SJCRH30 (cell line): ENCODE measurements at regions not wholly inside any gene's neighbourhood (a gene's known extent, or its start where the extent isn't known, plus 50 kb on each side); places are given as distances from the start of the nearest gene placed in this dataset.

ENCODE experiments used
- DNase-seq, 2 experiments: peaks; one replicate each; pipeline ENCODE4 v3.0.0-alpha.2; 2015 to 2020
- H3K27ac ChIP-seq: fragments of 250-450 bp; sonication (Bioruptor Pico); 2 replicates; pipeline ENCODE4 v1.5.1; 2020; ENCODE audit warnings: mild to moderate bottlenecking, moderate library complexity
- H3K27me3 ChIP-seq: fragments of 250-450 bp; sonication (Bioruptor Pico); 2 replicates; pipeline ENCODE4 v1.5.1; 2020; ENCODE audit warnings: mild to moderate bottlenecking, moderate library complexity
- H3K36me3 ChIP-seq: fragments of 250-450 bp; sonication (Bioruptor Pico); 2 replicates; pipeline ENCODE4 v1.5.1; 2020; ENCODE audit warnings: mild to moderate bottlenecking, moderate library complexity
- H3K4me1 ChIP-seq: fragments of 250-450 bp; sonication (Bioruptor Pico); 2 replicates; pipeline ENCODE4 v1.5.1; 2020; ENCODE audit warnings: mild to moderate bottlenecking, moderate library complexity
- H3K4me3 ChIP-seq: fragments of 250-450 bp; sonication (Bioruptor Pico); 2 replicates; pipeline ENCODE4 v1.5.1; 2020; ENCODE audit warnings: mild to moderate bottlenecking, moderate library complexity
- H3K9me3 ChIP-seq: fragments of 250-450 bp; sonication (Bioruptor Pico); replicated peaks from 2 replicates; pipeline ENCODE4 v1.5.1; 2020; ENCODE audit warnings: mild to moderate bottlenecking, moderate library complexity

- Histone ChIP-seq H3K27me3 (no peaks in the 10 kb centered on the region), H3K4me1 (no peaks in the 10 kb centered on the region), H3K4me3 (no peak overlapping the region), H3K9me3 (no peaks in the 10 kb centered on the region), H3K36me3 (no peaks in the 10 kb centered on the region), H3K27ac (no peak overlapping the region)
- no peak for DNase-seq
Measured at GRCh38 chr18:27619906-27620305, 434.8 kb upstream of the CHST9 start.

GRCh38 chr18:27619090-27619772 lies 434.1 kb upstream of the CHST9 start:
- H3K4me1 ChIP-seq = no peaks in the 10 kb centered on the region
- no peak overlapping the region for H3K4me3 ChIP-seq
- no peak overlapping the region for H3K27ac ChIP-seq
- DNase-seq = no peak
- no peaks in the 10 kb centered on the region for H3K27me3 ChIP-seq
- no peaks in the 10 kb centered on the region for H3K36me3 ChIP-seq
- no peaks in the 10 kb centered on the region for H3K9me3 ChIP-seq

GRCh38 chr18:27616324-27616723 lies 431.2 kb upstream of the CHST9 start:
- Histone ChIP-seq H3K27ac (no peak overlapping the region), H3K4me3 (no peak overlapping the region), H3K36me3 (no peaks in the 10 kb centered on the region), H3K4me1 (no peaks in the 10 kb centered on the region), H3K9me3 (no peaks in the 10 kb centered on the region), H3K27me3 (no peaks in the 10 kb centered on the region)
- no peak for DNase-seq

- Histone ChIP-seq H3K4me1 (no peaks in the 10 kb centered on the region), H3K36me3 (no peaks in the 10 kb centered on the region), H3K9me3 (no peaks in the 10 kb centered on the region), H3K4me3 (no peak overlapping the region), H3K27ac (no peak overlapping the region), H3K27me3 (no peaks in the 10 kb centered on the region)
- DNase-seq = no peak
Measured at GRCh38 chr18:27614951-27615844, 430.1 kb upstream of the CHST9 start.

- Histone ChIP-seq H3K4me3 (no peak overlapping the region), H3K27ac (no peak overlapping the region), H3K27me3 (no peaks in the 10 kb centered on the region)
Measured at GRCh38 chr18:27609221-27609620, 424.1 kb upstream of the CHST9 start.

GRCh38 chr18:27608742-27609141 lies 423.6 kb upstream of the CHST9 start:
- H3K9me3 ChIP-seq = no peaks in the 10 kb centered on the region
- H3K27me3 ChIP-seq = no peaks in the 10 kb centered on the region
- no peak for DNase-seq
- no peaks in the 10 kb centered on the region for H3K36me3 ChIP-seq
- H3K4me1 ChIP-seq = no peaks in the 10 kb centered on the region
- H3K4me3 ChIP-seq = no peak overlapping the region
- no peak overlapping the region for H3K27ac ChIP-seq

More at GRCh38 chr18:27609221-27609620, 424.1 kb upstream of the CHST9 start:
- no peaks in the 10 kb centered on the region for H3K4me1 ChIP-seq
- DNase-seq = no peak
- H3K9me3 ChIP-seq = no peaks in the 10 kb centered on the region
- H3K36me3 ChIP-seq = no peaks in the 10 kb centered on the region

GRCh38 chr18:27608174-27608573 lies 423.1 kb upstream of the CHST9 start:
- DNase-seq = no peak
- no peaks in the 10 kb centered on the region for H3K9me3 ChIP-seq

GRCh38 chr18:27606741-27607140 lies 421.6 kb upstream of the CHST9 start:
- Histone ChIP-seq H3K9me3 (no peaks in the 10 kb centered on the region), H3K27ac (no peak overlapping the region), H3K4me3 (no peak overlapping the region), H3K27me3 (no peaks in the 10 kb centered on the region), H3K4me1 (no peaks in the 10 kb centered on the region), H3K36me3 (no peaks in the 10 kb centered on the region)
- DNase-seq = no peak

More at GRCh38 chr18:27608174-27608573, 423.1 kb upstream of the CHST9 start:
- H3K36me3 ChIP-seq = no peaks in the 10 kb centered on the region
- no peaks in the 10 kb centered on the region for H3K27me3 ChIP-seq
- H3K27ac ChIP-seq = no peak overlapping the region
- H3K4me3 ChIP-seq = no peak overlapping the region
- H3K4me1 ChIP-seq = no peaks in the 10 kb centered on the region

GRCh38 chr18:27605107-27605834 lies 420.2 kb upstream of the CHST9 start:
- Histone ChIP-seq H3K36me3 (no peaks in the 10 kb centered on the region), H3K4me3 (no peak overlapping the region), H3K4me1 (no peaks in the 10 kb centered on the region), H3K27me3 (no peaks in the 10 kb centered on the region), H3K27ac (no peak overlapping the region), H3K9me3 (no peaks in the 10 kb centered on the region)
- DNase-seq = peak; percentile 24 to 72

- Histone ChIP-seq H3K4me3 (no peak overlapping the region), H3K27ac (no peak overlapping the region), H3K9me3 (no peaks in the 10 kb centered on the region), H3K4me1 (no peaks in the 10 kb centered on the region), H3K27me3 (no peaks in the 10 kb centered on the region), H3K36me3 (no peaks in the 10 kb centered on the region)
- no peak for DNase-seq
Measured at GRCh38 chr18:27604583-27604982, 419.5 kb upstream of the CHST9 start.

GRCh38 chr18:27602092-27602491 lies 417.0 kb upstream of the CHST9 start:
- Histone ChIP-seq H3K27ac (no peak overlapping the region), H3K4me1 (no peaks in the 10 kb centered on the region), H3K36me3 (no peaks in the 10 kb centered on the region), H3K27me3 (no peaks in the 10 kb centered on the region), H3K4me3 (no peak overlapping the region), H3K9me3 (no peaks in the 10 kb centered on the region)
- DNase-seq = no peak

- Histone ChIP-seq H3K27ac (no peak overlapping the region), H3K4me1 (no peaks in the 10 kb centered on the region), H3K36me3 (no peaks in the 10 kb centered on the region), H3K9me3 (no peaks in the 10 kb centered on the region), H3K4me3 (no peak overlapping the region), H3K27me3 (no peaks in the 10 kb centered on the region)
- no peak for DNase-seq
Measured at GRCh38 chr18:27600245-27600644, 415.1 kb upstream of the CHST9 start.

GRCh38 chr18:27599202-27599829 lies 414.2 kb upstream of the CHST9 start:
- H3K27ac ChIP-seq = no peak overlapping the region
- no peak overlapping the region for H3K4me3 ChIP-seq
- H3K9me3 ChIP-seq = no peaks in the 10 kb centered on the region
- no peaks in the 10 kb centered on the region for H3K4me1 ChIP-seq
- peak; percentile 4 to 56 for DNase-seq
- H3K27me3 ChIP-seq = no peaks in the 10 kb centered on the region
- H3K36me3 ChIP-seq = no peaks in the 10 kb centered on the region

GRCh38 chr18:27595113-27595838 lies 410.2 kb upstream of the CHST9 start:
- H3K9me3 ChIP-seq = no peaks in the 10 kb centered on the region
- H3K4me3 ChIP-seq = no peak overlapping the region
- no peaks in the 10 kb centered on the region for H3K36me3 ChIP-seq
- no peak overlapping the region for H3K27ac ChIP-seq
- no peaks in the 10 kb centered on the region for H3K4me1 ChIP-seq
- no peaks in the 10 kb centered on the region for H3K27me3 ChIP-seq
- no peak for DNase-seq
